C4-2B (cell line): ENCODE measurements at regions not wholly inside any gene's neighbourhood (a gene's known extent, or its start where the extent isn't known, plus 50 kb on each side); places are given as distances from the start of the nearest gene placed in this dataset.
"Not testable (repeated sequence)": the region's sequence is repeated elsewhere in the genome, so short reads cannot be mapped to it uniquely, and the experiment has no call there.

Experiments used
- CTCF ChIP-seq: fragments of 450-650 bp; conservative IDR thresholded peaks from 2 replicates; pipeline ENCODE4 v1.5.1; 2017; ENCODE audit warnings: mild to moderate bottlenecking
- ZFX ChIP-seq: fragments of 450-650 bp; IDR thresholded peaks from 2 replicates; pipeline ENCODE4 v1.6.1; 2017

DNA sequence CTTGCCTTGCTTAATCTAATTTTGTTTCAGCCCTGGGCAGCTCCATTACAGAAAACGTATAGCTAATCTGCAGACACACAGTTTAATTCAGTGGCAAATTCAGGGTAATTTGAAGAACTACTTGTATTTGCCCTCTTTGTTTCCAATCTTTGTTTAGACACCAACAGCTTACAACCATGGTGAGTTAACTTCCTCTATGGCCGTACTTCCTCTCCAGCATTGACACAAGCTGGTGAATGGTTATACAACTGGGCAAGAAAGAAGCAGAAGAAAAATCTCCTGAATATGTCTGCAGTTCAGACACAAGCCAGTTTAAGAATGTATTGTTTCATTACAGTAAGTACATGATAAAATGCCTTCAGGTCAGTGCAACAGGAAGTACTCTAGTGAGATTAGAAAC, 51.9 kb upstream of the CSNK1E start:
- not testable (repeated sequence) for TF ChIP-seq CTCF, ZFX
